H54 (cell line): ENCODE measurements at regions not wholly inside any gene's neighbourhood (a gene's known extent, or its start where the extent isn't known, plus 50 kb on each side); places are given as distances from the start of the nearest gene placed in this dataset.
"Not testable (repeated sequence)": the region's sequence is repeated elsewhere in the genome, so short reads cannot be mapped to it uniquely, and the experiment has no call there.

Experiments used
- DNase-seq: peaks from one replicate; pipeline ENCODE4 v3.0.0; 2011; ENCODE audit warnings: low spot score, mixed read lengths; ENCODE audit not compliant: insufficient read length
- FAIRE-seq: peaks from 3 replicates; lab custom pipeline; 2011; peaks lifted over from hg19 to GRCh38; lab: Jason Lieb, UNC
- POLR2A ChIP-seq: IDR thresholded peaks from 2 replicates; pipeline ENCODE4 v1.6.1; 2011; ENCODE audit warnings: low read depth, mild to moderate bottlenecking, low read length

- no peak for TF ChIP-seq POLR2A
- DNase-seq (no peak), FAIRE-seq (no peak)
Measured at GRCh38 chr13:26853323-26853722, 92.7 kb upstream of the GPR12 start.

- FAIRE-seq (no peak), DNase-seq (no peak)
- TF ChIP-seq POLR2A, result no peak
Measured at GRCh38 chr13:26847281-26847680, 86.7 kb upstream of the GPR12 start.

- not testable (repeated sequence) for DNase-seq, FAIRE-seq
Measured at GRCh38 chr13:26845063-26845462, 84.5 kb upstream of the GPR12 start.

GRCh38 chr13:26839682-26840081, 79.1 kb upstream of the GPR12 start:
- no peak for TF ChIP-seq POLR2A
- FAIRE-seq (no peak), DNase-seq (no peak)

GRCh38 chr13:26838821-26839220, 78.2 kb upstream of the GPR12 start:
- no peak for TF ChIP-seq POLR2A
- DNase-seq (no peak), FAIRE-seq (no peak)

GRCh38 chr13:26837997-26838396, 77.4 kb upstream of the GPR12 start:
- no peak for DNase-seq
- FAIRE-seq, result no peak
- no peak for TF ChIP-seq POLR2A

GRCh38 chr13:26837102-26837501, 76.5 kb upstream of the GPR12 start:
- DNase-seq (no peak), FAIRE-seq (no peak)
- TF ChIP-seq POLR2A, result no peak

- no peak for TF ChIP-seq POLR2A
- FAIRE-seq (no peak), DNase-seq (no peak)
Measured at GRCh38 chr13:26836626-26837025, 76.0 kb upstream of the GPR12 start.

- TF ChIP-seq POLR2A, result no peak
- FAIRE-seq (no peak), DNase-seq (no peak)
Measured at GRCh38 chr13:26834646-26835045, 74.1 kb upstream of the GPR12 start.

- no peak for FAIRE-seq
- TF ChIP-seq POLR2A, result no peak
- DNase-seq, result no peak
Measured at GRCh38 chr13:26831336-26831908, 70.8 kb upstream of the GPR12 start.

GRCh38 chr13:26829716-26830115, 69.1 kb upstream of the GPR12 start:
- no peak for FAIRE-seq
- no peak for TF ChIP-seq POLR2A
- no peak for DNase-seq

- no peak for FAIRE-seq
- no peak for TF ChIP-seq POLR2A
- no peak for DNase-seq
Measured at GRCh38 chr13:26824581-26824980, 64.0 kb upstream of the GPR12 start.

- TF ChIP-seq POLR2A, result no peak
- no peak for FAIRE-seq
- DNase-seq, result no peak
Measured at GRCh38 chr13:26822146-26822545, 61.6 kb upstream of the GPR12 start.

- TF ChIP-seq POLR2A, result no peak
Measured at GRCh38 chr13:26821672-26822071, 61.1 kb upstream of the GPR12 start.

GRCh38 chr13:26820871-26821270, 60.3 kb upstream of the GPR12 start:
- DNase-seq (no peak), FAIRE-seq (no peak)
- TF ChIP-seq POLR2A, result no peak

More at GRCh38 chr13:26821672-26822071, 61.1 kb upstream of the GPR12 start:
- DNase-seq (no peak), FAIRE-seq (no peak)
